Kidney (tissue), 13 donors: ENCODE measurements at regions not wholly inside any gene's neighbourhood (a gene's known extent, or its start where the extent isn't known, plus 50 kb on each side); places are given as distances from the start of the nearest gene placed in this dataset.
A peak's percentile ranks its signal among the peaks of the same experiment; 100 is the strongest.
"Not testable (repeated sequence)": the region's sequence is repeated elsewhere in the genome, so short reads cannot be mapped to it uniquely, and the experiment has no call there.

Source experiments
- DNase-seq, 5 donors: peaks; one replicate each; pipeline ENCODE4 v3.0.0-alpha.2; 2013 to 2020
- FAIRE-seq: peaks from 2 replicates; lab custom pipeline; 2012; peaks lifted over from hg19 to GRCh38; lab: Jason Lieb, UNC
- H3K27ac ChIP-seq, 2 donors: one replicate each; pipeline ENCODE4 v1.7.0; 2013; ENCODE audit warnings: low read depth in 2 of 2, low read length in 2 of 2, inconsistent platforms in 1 of 2
- H3K27me3 ChIP-seq: one replicate; pipeline ENCODE4 v1.7.1; 2013; ENCODE audit warnings: low read length, inconsistent platforms; ENCODE audit not compliant: control insufficient read depth, insufficient read depth
- H3K36me3 ChIP-seq, 3 donors: one replicate each; pipeline versions ENCODE4 v1.7.0 to v1.7.1; 2013; ENCODE audit warnings: low read length in 3 of 3, control low read depth in 1 of 3, inconsistent platforms in 1 of 3; ENCODE audit not compliant: insufficient read depth in 3 of 3, control insufficient read depth in 2 of 3
- H3K4me1 ChIP-seq, 3 donors: one replicate each; pipeline versions ENCODE4 v1.7.0 to v1.7.1; 2013; ENCODE audit warnings: low read length in 3 of 3, inconsistent platforms in 1 of 3, low read depth in 1 of 3; ENCODE audit not compliant: control insufficient read depth in 2 of 3, insufficient read depth in 2 of 3
- H3K4me3 ChIP-seq, 3 donors: one replicate each; pipeline versions ENCODE4 v1.7.0 to v1.8.1; 2013; ENCODE audit warnings: low read length in 3 of 3, control low read depth in 1 of 3, inconsistent platforms in 1 of 3
- H3K9ac ChIP-seq, 3 donors: one replicate each; pipeline versions ENCODE4 v1.7.0 to v1.7.1; 2013; ENCODE audit warnings: low read length in 3 of 3, control low read depth in 1 of 3, inconsistent platforms in 1 of 3
- H3K9me3 ChIP-seq, 3 donors: one replicate each; pipeline versions ENCODE4 v1.7.0 to v1.7.1; 2013; ENCODE audit warnings: low read length in 3 of 3, control low read depth in 1 of 3, inconsistent platforms in 1 of 3; ENCODE audit not compliant: control insufficient read depth in 2 of 3, insufficient read depth in 1 of 3
- CTCF ChIP-seq: IDR thresholded peaks from 3 replicates; pipeline ENCODE4 v1.5.1; 2012; ENCODE audit warnings: mild to moderate bottlenecking, moderate library complexity, borderline replicate concordance; ENCODE audit not compliant: insufficient read depth; ENCODE audit errors: extremely low read depth
- intact Hi-C: fragments of 100-400 bp; cut with DNase I; formaldehyde crosslinking; loops from one replicate; pipeline ENCODE4 v1.11.1; 2022
- donor health status: control.
- donor health status: control.
- donor health status: control.
- donor health status: control.
- donor health status: control.
- donor health status: DM: yes; HTN: yes; CAD: no.
- donor health status: Normal renal cell carcinoma (clear cell type).

DNA sequence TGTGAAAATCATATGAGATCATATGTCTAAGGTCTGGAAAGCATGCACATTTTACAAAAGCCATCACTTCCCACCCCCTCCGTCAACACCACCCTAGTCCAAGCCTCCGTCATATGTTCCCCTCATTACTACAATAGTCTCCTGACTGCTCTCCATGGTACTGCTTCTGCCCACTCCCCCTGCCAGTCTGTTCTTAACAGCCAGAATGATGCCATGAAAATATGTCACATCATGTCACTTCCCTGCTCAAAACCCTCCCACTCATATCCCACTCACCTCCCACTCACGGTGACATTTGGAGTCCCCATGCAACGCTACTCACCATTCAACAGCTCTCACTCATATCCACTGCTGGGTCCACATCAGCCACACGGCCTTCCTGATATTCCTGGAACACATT, 432.3 kb downstream of the XYLT1 start:
- Histone ChIP-seq H3K9me3 (no peaks in the 10 kb centered on the region), H3K27ac (no peak overlapping the region), H3K27me3 (no peaks in the 10 kb centered on the region), H3K9ac (no peak overlapping the region), H3K36me3 (no peaks in the 10 kb centered on the region), H3K4me1 (no peaks in the 10 kb centered on the region), H3K4me3 (no peak overlapping the region)
- no peak for FAIRE-seq
- peak in 2 of 5 donors; percentile 4 to 9 for DNase-seq
- intact Hi-C loops: no loop called here
- TF ChIP-seq CTCF: no peak

DNA sequence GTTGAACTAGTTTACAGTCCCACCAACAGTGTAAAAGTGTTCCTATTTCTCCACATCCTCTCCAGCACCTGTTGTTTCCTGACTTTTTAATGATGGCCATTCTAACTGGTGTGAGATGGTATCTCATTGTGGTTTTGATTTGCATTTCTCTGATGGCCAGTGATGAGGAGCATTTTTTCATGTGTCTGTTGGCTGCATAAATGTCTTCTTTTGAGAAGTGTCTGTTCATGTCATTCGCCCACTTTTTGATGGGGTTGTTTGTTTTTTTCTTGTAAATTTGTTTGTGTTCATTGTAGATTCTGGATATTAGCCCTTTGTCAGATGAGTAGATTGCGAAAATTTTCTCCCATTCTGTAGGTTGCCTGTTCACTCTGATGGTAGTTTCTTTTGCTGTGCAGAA, 421.7 kb downstream of the XYLT1 start:
- H3K4me1 ChIP-seq, H3K4me3 ChIP-seq, DNase-seq, H3K27me3 ChIP-seq, H3K9me3 ChIP-seq, H3K27ac ChIP-seq, H3K36me3 ChIP-seq, H3K9ac ChIP-seq, intact Hi-C loops, FAIRE-seq: not testable (repeated sequence)

DNA sequence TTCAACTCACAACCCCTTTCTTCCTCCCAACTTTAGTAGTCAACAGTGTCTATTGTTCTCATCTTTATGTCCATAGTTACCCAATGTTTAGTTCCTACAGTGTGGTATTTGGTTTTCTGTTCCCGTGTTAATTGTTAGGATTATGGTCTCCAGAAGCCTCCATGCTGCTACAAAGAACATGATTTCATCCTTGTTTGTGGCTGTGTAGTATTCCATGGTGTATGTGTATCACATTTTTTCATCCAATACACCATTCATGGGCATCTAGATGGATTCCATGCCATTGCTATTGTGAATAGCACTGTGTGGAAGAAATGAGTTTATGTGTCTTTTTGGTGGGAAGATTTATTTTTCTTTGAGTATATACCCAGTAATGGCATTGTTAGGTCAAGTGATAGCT, 420.3 kb downstream of the XYLT1 start:
- H3K27ac ChIP-seq: no peak overlapping the region
- H3K9me3 ChIP-seq: peaks cover 2 to 6% (median 5%) of the 10 kb centered on the region in 3 donors
- no peaks in the 10 kb centered on the region for H3K27me3 ChIP-seq
- FAIRE-seq (no peak), DNase-seq (no peak)
- intact Hi-C loops: no loop called here
- H3K4me3 ChIP-seq: no peak overlapping the region
- no peak for TF ChIP-seq CTCF
- H3K36me3 ChIP-seq: no peaks in the 10 kb centered on the region
- no peaks in the 10 kb centered on the region for H3K4me1 ChIP-seq
- no peak overlapping the region for H3K9ac ChIP-seq
